ENCODE measurements at regions not wholly inside any gene's neighbourhood (a gene's known extent, or its start where the extent isn't known, plus 50 kb on each side); places are given as distances from the start of the nearest gene placed in this dataset.

- TF ChIP-seq, protein P1, sequence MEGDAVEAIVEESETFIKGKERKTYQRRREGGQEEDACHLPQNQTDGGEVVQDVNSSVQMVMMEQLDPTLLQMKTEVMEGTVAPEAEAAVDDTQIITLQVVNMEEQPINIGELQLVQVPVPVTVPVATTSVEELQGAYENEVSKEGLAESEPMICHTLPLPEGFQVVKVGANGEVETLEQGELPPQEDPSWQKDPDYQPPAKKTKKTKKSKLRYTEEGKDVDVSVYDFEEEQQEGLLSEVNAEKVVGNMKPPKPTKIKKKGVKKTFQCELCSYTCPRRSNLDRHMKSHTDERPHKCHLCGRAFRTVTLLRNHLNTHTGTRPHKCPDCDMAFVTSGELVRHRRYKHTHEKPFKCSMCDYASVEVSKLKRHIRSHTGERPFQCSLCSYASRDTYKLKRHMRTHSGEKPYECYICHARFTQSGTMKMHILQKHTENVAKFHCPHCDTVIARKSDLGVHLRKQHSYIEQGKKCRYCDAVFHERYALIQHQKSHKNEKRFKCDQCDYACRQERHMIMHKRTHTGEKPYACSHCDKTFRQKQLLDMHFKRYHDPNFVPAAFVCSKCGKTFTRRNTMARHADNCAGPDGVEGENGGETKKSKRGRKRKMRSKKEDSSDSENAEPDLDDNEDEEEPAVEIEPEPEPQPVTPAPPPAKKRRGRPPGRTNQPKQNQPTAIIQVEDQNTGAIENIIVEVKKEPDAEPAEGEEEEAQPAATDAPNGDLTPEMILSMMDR (IDR thresholded peaks at IDR 0.05) = no peak
- TF ChIP-seq RAD21 (conservative IDR thresholded peaks at IDR 0.05 in 1 of 2, IDR thresholded peaks at IDR 0.05 in 1 of 2) = no peak
- TF ChIP-seq, protein P2, sequence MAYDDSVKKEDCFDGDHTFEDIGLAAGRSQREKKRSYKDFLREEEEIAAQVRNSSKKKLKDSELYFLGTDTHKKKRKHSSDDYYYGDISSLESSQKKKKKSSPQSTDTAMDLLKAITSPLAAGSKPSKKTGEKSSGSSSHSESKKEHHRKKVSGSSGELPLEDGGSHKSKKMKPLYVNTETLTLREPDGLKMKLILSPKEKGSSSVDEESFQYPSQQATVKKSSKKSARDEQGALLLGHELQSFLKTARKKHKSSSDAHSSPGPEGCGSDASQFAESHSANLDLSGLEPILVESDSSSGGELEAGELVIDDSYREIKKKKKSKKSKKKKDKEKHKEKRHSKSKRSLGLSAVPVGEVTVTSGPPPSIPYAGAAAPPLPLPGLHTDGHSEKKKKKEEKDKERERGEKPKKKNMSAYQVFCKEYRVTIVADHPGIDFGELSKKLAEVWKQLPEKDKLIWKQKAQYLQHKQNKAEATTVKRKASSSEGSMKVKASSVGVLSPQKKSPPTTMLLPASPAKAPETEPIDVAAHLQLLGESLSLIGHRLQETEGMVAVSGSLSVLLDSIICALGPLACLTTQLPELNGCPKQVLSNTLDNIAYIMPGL (CRISPR knock-in tag; IDR thresholded peaks at IDR 0.05; ENCODE audit: borderline replicate concordance) = no peak
Observed at GRCh38 chr13:91284335-91284734, 63.2 kb upstream of the MIR17HG start.
